ENCODE measurements at regions not wholly inside any gene's neighbourhood (a gene's known extent, or its start where the extent isn't known, plus 50 kb on each side); places are given as distances from the start of the nearest gene placed in this dataset.

- H2BK120ac ChIP-seq (ENCODE audit: low read depth, low read length), result no peak overlapping the region
Measured at GRCh38 chr6:17033746-17034145, 68.1 kb upstream of the STMND1 start.

GRCh38 chr6:17032988-17033634, 68.7 kb upstream of the STMND1 start:
- H3K4me3 ChIP-seq (ENCODE audit: insufficient read depth in 1 of 2, low read depth in 1 of 2, low read length in 2 of 2), result peak overlapping the region in 1 of 2 experiments; percentile 68
- no peak overlapping the region for H2AK5ac ChIP-seq (ENCODE audit: low read length, severe bottlenecking)
- peak overlapping the region; percentile 86 for H3K9ac ChIP-seq (ENCODE audit: low read length)
- peak overlapping the region; percentile 84 for H3K27ac ChIP-seq (ENCODE audit: low read length, poor library complexity, severe bottlenecking)
- H2BK15ac ChIP-seq (ENCODE audit: low read depth, poor library complexity, severe bottlenecking), result no peak overlapping the region
- H4K8ac ChIP-seq (ENCODE audit: low read length), result peak overlapping the region; percentile 41
- H3K36me3 ChIP-seq (ENCODE audit: control insufficient read depth in 1 of 2, insufficient read depth in 2 of 2, low read depth in 1 of 2, low read length in 2 of 2), result no peaks in the 10 kb centered on the region
- H3K4ac ChIP-seq (ENCODE audit: low read depth in 1 of 2, low read length in 2 of 2), result no peak overlapping the region
- DNase-seq, result peak; percentile 94
- no peak overlapping the region for H2BK120ac ChIP-seq (ENCODE audit: low read depth, low read length)
- no peak overlapping the region for H3K14ac ChIP-seq (ENCODE audit: low read length in 2 of 2)
- H2BK12ac ChIP-seq (ENCODE audit: low read length in 2 of 2), result peak overlapping the region in 1 of 2 experiments; percentile 52
- no peaks in the 10 kb centered on the region for H3K79me1 ChIP-seq (replicated peaks; ENCODE audit: low read length, poor library complexity, severe bottlenecking)
- H2AFZ ChIP-seq (ENCODE audit: low read depth, low read length), result no peak overlapping the region
- H3K23ac ChIP-seq (ENCODE audit: low read length in 2 of 2), result no peak overlapping the region
- no peak overlapping the region for H4K91ac ChIP-seq (ENCODE audit: low read length)
- H3K9me3 ChIP-seq (ENCODE audit: control insufficient read depth, low read length), result no peaks in the 10 kb centered on the region
- H3K18ac ChIP-seq (ENCODE audit: low read depth in 1 of 2, low read length in 2 of 2), result peak overlapping the region in 1 of 2 experiments; percentile 29
- 53% methylated on average over 12 of the region's 12 CpGs for WGBS
- H3K4me1 ChIP-seq (ENCODE audit: control insufficient read depth, insufficient read depth, low read depth, low read length), result peaks cover 9% of the 10 kb centered on the region
- H3K4me2 ChIP-seq (ENCODE audit: low read length, poor library complexity, severe bottlenecking), result peak overlapping the region; percentile 45
- no peaks in the 10 kb centered on the region for H3K27me3 ChIP-seq (ENCODE audit: control insufficient read depth in 1 of 2, insufficient read depth in 1 of 2, low read length in 2 of 2)
- H2BK5ac ChIP-seq (ENCODE audit: low read depth, low read length, poor library complexity, severe bottlenecking), result no peak overlapping the region

More at GRCh38 chr6:17033746-17034145, 68.1 kb upstream of the STMND1 start:
- Histone ChIP-seq H3K4me1 (ENCODE audit: control insufficient read depth, insufficient read depth, low read depth, low read length) (peaks cover 9% of the 10 kb centered on the region), H3K9ac (ENCODE audit: low read length) (peak overlapping the region; percentile 86), H2BK12ac (ENCODE audit: low read length in 2 of 2) (no peak overlapping the region), H3K4me3 (ENCODE audit: insufficient read depth in 1 of 2, low read depth in 1 of 2, low read length in 2 of 2) (peak overlapping the region in 1 of 2 experiments; percentile 68), H4K91ac (ENCODE audit: low read length) (no peak overlapping the region), H2BK5ac (ENCODE audit: low read depth, low read length, poor library complexity, severe bottlenecking) (no peak overlapping the region), H3K79me1 (replicated peaks; ENCODE audit: low read length, poor library complexity, severe bottlenecking) (no peaks in the 10 kb centered on the region), H3K4ac (ENCODE audit: low read depth in 1 of 2, low read length in 2 of 2) (no peak overlapping the region), H3K27me3 (ENCODE audit: control insufficient read depth in 1 of 2, insufficient read depth in 1 of 2, low read length in 2 of 2) (no peaks in the 10 kb centered on the region), H3K14ac (ENCODE audit: low read length in 2 of 2) (no peak overlapping the region), H3K18ac (ENCODE audit: low read depth in 1 of 2, low read length in 2 of 2) (no peak overlapping the region), H3K36me3 (ENCODE audit: control insufficient read depth in 1 of 2, insufficient read depth in 2 of 2, low read depth in 1 of 2, low read length in 2 of 2) (no peaks in the 10 kb centered on the region), H2BK15ac (ENCODE audit: low read depth, poor library complexity, severe bottlenecking) (no peak overlapping the region), H3K4me2 (ENCODE audit: low read length, poor library complexity, severe bottlenecking) (no peak overlapping the region), H3K9me3 (ENCODE audit: control insufficient read depth, low read length) (no peaks in the 10 kb centered on the region), H2AK5ac (ENCODE audit: low read length, severe bottlenecking) (no peak overlapping the region), H2AFZ (ENCODE audit: low read depth, low read length) (no peak overlapping the region), H3K27ac (ENCODE audit: low read length, poor library complexity, severe bottlenecking) (no peak overlapping the region), H3K23ac (ENCODE audit: low read length in 2 of 2) (no peak overlapping the region), H4K8ac (ENCODE audit: low read length) (no peak overlapping the region)
- DNase-seq, result no peak
- WGBS, result 86% methylated on average over 4 of the region's 4 CpGs

GRCh38 chr6:17032590-17032987, 69.3 kb upstream of the STMND1 start:
- peak overlapping the region; percentile 86 for H3K9ac ChIP-seq (ENCODE audit: low read length)
- no peak overlapping the region for H3K18ac ChIP-seq (ENCODE audit: low read depth in 1 of 2, low read length in 2 of 2)
- no peaks in the 10 kb centered on the region for H3K36me3 ChIP-seq (ENCODE audit: control insufficient read depth in 1 of 2, insufficient read depth in 2 of 2, low read depth in 1 of 2, low read length in 2 of 2)
- H3K27me3 ChIP-seq (ENCODE audit: control insufficient read depth in 1 of 2, insufficient read depth in 1 of 2, low read length in 2 of 2), result no peaks in the 10 kb centered on the region
- no peak for DNase-seq
- no peak overlapping the region for H2BK12ac ChIP-seq (ENCODE audit: low read length in 2 of 2)
- no peaks in the 10 kb centered on the region for H3K79me1 ChIP-seq (replicated peaks; ENCODE audit: low read length, poor library complexity, severe bottlenecking)
- H3K27ac ChIP-seq (ENCODE audit: low read length, poor library complexity, severe bottlenecking), result peak overlapping the region; percentile 78
- H2BK5ac ChIP-seq (ENCODE audit: low read depth, low read length, poor library complexity, severe bottlenecking), result no peak overlapping the region
- no peak overlapping the region for H2AK5ac ChIP-seq (ENCODE audit: low read length, severe bottlenecking)
- H2BK15ac ChIP-seq (ENCODE audit: low read depth, poor library complexity, severe bottlenecking), result no peak overlapping the region
- no peaks in the 10 kb centered on the region for H3K9me3 ChIP-seq (ENCODE audit: control insufficient read depth, low read length)
- peak overlapping the region in 1 of 2 experiments; percentile 68 for H3K4me3 ChIP-seq (ENCODE audit: insufficient read depth in 1 of 2, low read depth in 1 of 2, low read length in 2 of 2)
- no peak overlapping the region for H4K8ac ChIP-seq (ENCODE audit: low read length)
- H4K91ac ChIP-seq (ENCODE audit: low read length), result no peak overlapping the region
- no peak overlapping the region for H2AFZ ChIP-seq (ENCODE audit: low read depth, low read length)
- H3K4me2 ChIP-seq (ENCODE audit: low read length, poor library complexity, severe bottlenecking), result no peak overlapping the region
- 33% methylated on average over 1 of the region's 3 CpGs for WGBS
- no peak overlapping the region for H3K14ac ChIP-seq (ENCODE audit: low read length in 2 of 2)
- peaks cover 9% of the 10 kb centered on the region for H3K4me1 ChIP-seq (ENCODE audit: control insufficient read depth, insufficient read depth, low read depth, low read length)
- H3K23ac ChIP-seq (ENCODE audit: low read length in 2 of 2), result no peak overlapping the region
- no peak overlapping the region for H2BK120ac ChIP-seq (ENCODE audit: low read depth, low read length)
- H3K4ac ChIP-seq (ENCODE audit: low read depth in 1 of 2, low read length in 2 of 2), result peak overlapping the region in 1 of 2 experiments; percentile 69

- H2BK120ac ChIP-seq (ENCODE audit: low read depth, low read length), result peak overlapping the region; percentile 88
- H2AK5ac ChIP-seq (ENCODE audit: low read length, severe bottlenecking), result peak overlapping the region; percentile 84
- no peak overlapping the region for H2BK15ac ChIP-seq (ENCODE audit: low read depth, poor library complexity, severe bottlenecking)
- H4K91ac ChIP-seq (ENCODE audit: low read length), result peak overlapping the region; percentile 66
- H3K79me1 ChIP-seq (replicated peaks; ENCODE audit: low read length, poor library complexity, severe bottlenecking), result no peaks in the 10 kb centered on the region
- H3K4me3 ChIP-seq (ENCODE audit: insufficient read depth in 1 of 2, low read depth in 1 of 2, low read length in 2 of 2), result no peak overlapping the region
- H3K14ac ChIP-seq (ENCODE audit: low read length in 2 of 2), result no peak overlapping the region
- 96% methylated on average over 19 of the region's 19 CpGs for WGBS
- no peak for DNase-seq
- H3K4me1 ChIP-seq (ENCODE audit: control insufficient read depth, insufficient read depth, low read depth, low read length), result peaks cover 9% of the 10 kb centered on the region
- H3K9ac ChIP-seq (ENCODE audit: low read length), result peak overlapping the region; percentile 86
- H3K18ac ChIP-seq (ENCODE audit: low read depth in 1 of 2, low read length in 2 of 2), result peak overlapping the region; percentile 7 to 66
- no peak overlapping the region for H2AFZ ChIP-seq (ENCODE audit: low read depth, low read length)
- H2BK5ac ChIP-seq (ENCODE audit: low read depth, low read length, poor library complexity, severe bottlenecking), result peak overlapping the region; percentile 39
- no peaks in the 10 kb centered on the region for H3K9me3 ChIP-seq (ENCODE audit: control insufficient read depth, low read length)
- no peak overlapping the region for H3K23ac ChIP-seq (ENCODE audit: low read length in 2 of 2)
- peak overlapping the region; percentile 43 to 75 for H2BK12ac ChIP-seq (ENCODE audit: low read length in 2 of 2)
- peak overlapping the region; percentile 78 for H3K27ac ChIP-seq (ENCODE audit: low read length, poor library complexity, severe bottlenecking)
- peak overlapping the region; percentile 71 for H4K8ac ChIP-seq (ENCODE audit: low read length)
- peak overlapping the region in 1 of 2 experiments; percentile 69 for H3K4ac ChIP-seq (ENCODE audit: low read depth in 1 of 2, low read length in 2 of 2)
- H3K27me3 ChIP-seq (ENCODE audit: control insufficient read depth in 1 of 2, insufficient read depth in 1 of 2, low read length in 2 of 2), result no peaks in the 10 kb centered on the region
- no peak overlapping the region for H3K4me2 ChIP-seq (ENCODE audit: low read length, poor library complexity, severe bottlenecking)
- H3K36me3 ChIP-seq (ENCODE audit: control insufficient read depth in 1 of 2, insufficient read depth in 2 of 2, low read depth in 1 of 2, low read length in 2 of 2), result no peaks in the 10 kb centered on the region
Measured at GRCh38 chr6:17031961-17032360, 69.9 kb upstream of the STMND1 start.

Measured in mesenchymal stem cell (in vitro differentiated cells and primary cell).